HG02798 (cell line): ENCODE measurements at regions not wholly inside any gene's neighbourhood (a gene's known extent, or its start where the extent isn't known, plus 50 kb on each side); places are given as distances from the start of the nearest gene placed in this dataset.

Source experiments
- ATAC-seq: cut with Tn5 transposase; IDR thresholded peaks from one replicate; pipeline ENCODE4 v1.9.1; 2021; ENCODE audit warnings: mild to moderate bottlenecking; ENCODE audit not compliant: unreplicated experiment, poor library complexity

DNA sequence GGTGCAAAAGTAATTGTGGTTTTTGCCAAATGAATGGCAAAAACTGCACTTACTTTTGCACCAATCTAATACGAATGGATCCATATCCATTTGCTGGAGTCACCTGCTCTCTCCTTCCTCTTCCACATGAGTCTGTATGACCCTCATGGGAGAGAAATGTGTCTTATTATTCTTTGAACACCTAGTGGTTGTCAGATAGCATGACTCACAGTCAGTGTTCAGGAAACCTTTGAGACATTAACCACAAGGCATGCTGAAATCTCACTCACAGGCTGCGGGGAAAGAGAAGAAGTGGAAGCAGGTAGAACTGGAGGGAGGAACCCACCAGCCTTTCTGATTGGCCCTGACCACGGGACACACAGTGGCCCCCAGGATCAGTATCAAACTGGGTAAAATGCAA is 222.8 kb upstream of the KLF4 start:
- peak; percentile 53 for ATAC-seq

DNA sequence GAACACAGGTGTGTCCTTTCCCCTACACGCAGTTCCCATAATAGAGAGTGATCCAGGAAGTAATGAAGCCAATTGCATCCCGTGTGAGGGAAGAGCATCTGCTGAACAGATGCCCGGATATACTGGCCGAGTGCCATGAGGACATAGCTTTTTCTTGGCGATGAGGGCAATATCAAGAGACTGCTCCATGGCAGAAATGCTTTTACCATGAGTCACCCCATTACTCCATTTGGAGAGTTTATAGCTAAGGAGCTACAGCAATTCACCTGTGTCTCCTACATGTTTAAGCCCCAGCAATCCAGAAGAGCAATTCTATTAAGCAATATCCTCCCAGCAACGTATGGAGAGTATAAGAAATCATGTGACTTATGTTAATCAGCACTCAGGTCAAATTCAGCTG is 222.0 kb upstream of the KLF4 start:
- no peak for ATAC-seq

DNA sequence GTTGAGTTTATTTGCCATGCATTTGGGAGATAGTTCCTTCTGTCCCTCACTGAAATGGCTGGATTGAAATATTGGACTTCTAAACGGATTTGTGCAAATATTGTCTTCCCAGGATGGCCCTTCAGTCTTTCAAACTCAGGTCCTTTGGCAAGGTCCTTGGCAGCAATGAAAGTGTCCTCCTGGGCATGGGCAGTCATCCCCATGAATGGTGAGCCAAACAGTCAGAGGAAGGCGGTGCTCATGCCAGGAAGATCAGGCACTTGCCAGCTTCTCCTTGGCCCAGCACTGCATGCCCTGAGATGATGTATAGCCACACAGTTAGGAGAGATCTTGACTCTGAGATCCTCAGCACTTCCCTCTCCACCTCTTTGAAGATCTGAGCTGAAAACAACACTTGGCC is 221.4 kb upstream of the KLF4 start:
- no peak for ATAC-seq

DNA sequence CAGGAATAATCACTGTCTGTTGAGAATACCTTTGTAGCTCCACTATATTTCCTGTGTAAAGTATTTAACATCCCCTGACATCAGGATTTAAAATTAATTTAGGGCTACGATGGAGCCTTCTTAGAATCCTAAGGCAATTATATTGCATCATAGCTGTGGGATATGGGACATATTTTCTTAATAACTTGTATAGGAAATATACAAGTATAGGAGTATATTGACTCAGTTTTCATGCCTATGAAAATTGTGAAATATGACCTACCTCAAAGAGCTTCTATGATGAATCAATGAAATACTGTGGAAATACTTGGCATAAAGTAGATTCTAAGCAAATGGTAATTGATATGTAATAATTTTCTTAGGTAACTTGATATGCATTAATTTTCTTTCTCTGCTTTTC is 221.0 kb upstream of the KLF4 start:
- no peak for ATAC-seq

DNA sequence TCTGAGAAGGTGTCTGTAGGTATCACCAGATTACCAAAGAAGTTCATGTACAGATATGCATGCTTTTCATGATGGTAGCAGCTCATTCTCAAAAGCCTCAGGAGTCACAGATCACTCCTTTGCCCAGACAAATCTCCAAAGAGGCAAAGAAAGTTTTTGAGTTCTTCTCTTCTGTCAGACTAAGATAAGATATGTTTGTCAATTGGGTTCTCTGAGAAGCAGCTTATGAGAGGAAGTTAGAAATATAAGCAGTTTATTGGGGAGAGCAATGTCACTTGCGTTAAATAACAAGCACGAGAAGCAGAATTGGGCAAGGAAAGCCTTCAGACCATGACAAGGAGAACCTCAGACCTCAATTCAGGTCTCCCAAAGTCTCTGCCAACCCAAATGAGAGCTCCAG is 219.2 kb upstream of the KLF4 start:
- ATAC-seq: no peak

DNA sequence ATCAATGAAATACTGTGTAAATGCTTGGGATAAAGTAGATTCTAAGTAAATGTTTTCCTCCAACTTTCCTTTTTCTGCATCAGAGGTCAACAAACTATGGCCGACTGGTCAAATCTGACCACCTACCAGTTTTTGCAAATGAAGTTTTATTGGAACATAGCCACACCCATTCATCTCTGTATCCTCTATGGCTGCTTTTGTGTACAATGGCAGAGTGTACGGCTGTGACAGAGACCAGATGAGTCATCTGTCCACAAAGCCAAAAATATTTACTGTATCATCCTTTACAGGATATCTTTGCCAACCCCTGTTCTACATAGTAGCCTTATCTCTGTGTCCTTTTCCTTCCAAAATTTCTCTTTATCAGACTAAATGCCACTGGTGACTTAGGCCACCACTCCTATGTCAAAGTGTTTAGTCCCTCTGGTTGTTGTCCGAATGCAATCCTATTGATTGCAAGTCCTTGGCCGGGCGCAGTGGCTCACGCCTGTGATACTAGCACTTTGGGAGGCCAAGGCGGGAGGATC is 218.4 kb upstream of the KLF4 start:
- no peak for ATAC-seq

DNA sequence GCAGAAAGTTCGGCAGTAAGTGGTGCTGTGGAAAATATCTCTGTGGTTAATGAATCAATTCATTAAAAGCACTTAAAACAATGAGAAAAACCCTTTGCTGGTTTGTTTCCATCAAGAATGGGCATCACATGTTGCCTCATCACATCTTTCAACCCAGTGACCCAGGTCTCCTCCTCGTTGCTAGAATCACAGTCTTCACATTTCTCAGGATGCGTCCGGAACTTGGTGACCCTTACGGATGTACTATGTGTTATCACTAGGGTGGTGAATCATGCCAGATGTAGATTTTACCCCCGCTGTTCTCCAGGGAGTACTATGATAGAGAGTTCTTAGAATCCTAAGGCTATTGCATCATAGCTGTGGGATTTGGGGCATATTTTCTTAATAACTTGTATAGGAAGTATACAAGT is 217.9 kb upstream of the KLF4 start:
- ATAC-seq: no peak

GRCh38 chr9:107706701-107707427 is 217.3 kb upstream of the KLF4 start:
- no peak for ATAC-seq

DNA sequence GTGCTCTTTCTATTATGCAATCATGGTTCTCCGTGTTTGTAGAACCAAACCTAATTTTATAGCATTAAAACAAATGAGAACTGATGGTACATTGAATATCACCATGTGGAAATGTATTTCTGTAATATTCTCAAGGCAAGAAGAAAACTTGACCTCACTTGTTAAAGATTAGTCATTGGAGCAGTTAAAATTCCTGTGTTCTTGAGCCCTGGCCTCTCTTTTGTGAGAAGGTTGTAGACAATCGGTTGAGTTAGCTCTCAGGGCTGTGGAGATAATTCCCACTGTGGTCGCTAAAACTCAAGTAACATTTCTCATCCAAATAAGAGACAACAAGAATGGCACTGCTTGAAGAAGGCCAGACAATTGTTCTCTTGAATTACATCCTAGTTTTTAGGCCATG is 216.0 kb upstream of the KLF4 start:
- ATAC-seq: no peak

GRCh38 chr9:107704774-107705173 is 215.2 kb upstream of the KLF4 start:
- ATAC-seq: no peak

- no peak for ATAC-seq
These were observed 214.1 kb upstream of the KLF4 start for GRCh38 chr9:107703651-107704050.

DNA sequence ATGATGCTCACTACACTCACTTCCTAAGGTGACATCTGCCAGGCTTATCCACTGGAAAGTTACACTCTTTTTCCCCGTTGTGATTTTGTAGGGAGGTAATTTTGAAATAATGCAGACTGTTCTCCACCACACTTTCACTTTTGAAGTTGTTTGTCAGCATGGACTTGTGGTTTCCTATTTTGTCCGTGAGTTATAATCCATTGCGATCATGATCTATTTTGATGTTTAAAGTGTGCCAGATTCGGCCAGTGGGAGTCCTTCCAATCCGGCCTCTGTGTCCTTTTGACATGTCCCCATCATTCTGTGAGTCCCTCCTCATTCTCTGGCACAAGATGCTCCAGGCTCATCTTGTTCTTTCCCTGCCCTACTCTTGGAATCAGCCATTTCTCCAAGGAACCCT is 211.3 kb upstream of the KLF4 start:
- no peak for ATAC-seq

- ATAC-seq: no peak
These were observed 209.7 kb upstream of the KLF4 start for GRCh38 chr9:107699231-107699630.

GRCh38 chr9:107698779-107699178 is 209.2 kb upstream of the KLF4 start:
- ATAC-seq: no peak

- no peak for ATAC-seq
These were observed 206.7 kb upstream of the KLF4 start for GRCh38 chr9:107696302-107696701.

- no peak for ATAC-seq
These were observed 204.8 kb upstream of the KLF4 start for GRCh38 chr9:107694390-107694789.

GRCh38 chr9:107693625-107694326 is 204.2 kb upstream of the KLF4 start:
- no peak for ATAC-seq

DNA sequence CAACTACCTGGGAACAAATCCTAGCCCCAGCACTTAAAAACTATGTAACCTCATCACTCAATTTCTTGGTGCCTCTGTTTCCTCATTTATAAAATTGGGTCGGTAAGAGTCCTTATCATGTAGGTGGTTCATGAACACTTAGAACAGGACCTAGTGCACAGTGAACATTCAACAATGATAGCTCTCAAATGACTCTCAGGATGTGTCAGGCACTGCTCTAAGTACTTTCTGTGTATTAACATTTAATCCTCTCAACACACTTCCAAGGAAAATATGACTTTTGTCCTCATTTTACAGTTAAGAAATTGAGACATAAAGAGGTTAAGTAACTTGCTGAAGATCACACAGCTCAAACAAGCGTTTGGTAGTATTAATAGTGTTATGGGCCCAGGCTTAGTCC is 202.1 kb upstream of the KLF4 start:
- ATAC-seq: no peak

DNA sequence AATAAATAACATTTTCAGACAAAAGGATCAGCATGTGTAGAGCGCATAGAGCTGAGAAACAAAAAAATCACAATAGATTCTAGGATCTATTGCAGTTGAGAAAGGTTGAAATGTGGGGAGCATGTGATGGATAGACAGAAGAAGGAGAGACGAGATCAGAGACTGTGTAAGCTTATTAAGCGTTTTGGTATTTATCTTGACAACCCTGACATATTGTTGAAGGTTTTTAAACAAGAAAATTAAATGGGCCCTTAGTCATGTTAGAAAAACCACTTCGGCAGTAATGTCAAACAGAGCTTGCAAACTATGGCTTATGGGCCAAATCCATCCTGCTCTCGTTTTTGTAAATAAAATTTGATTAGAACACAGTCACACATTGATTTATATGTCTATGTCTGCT is 200.5 kb upstream of the KLF4 start:
- no peak for ATAC-seq

DNA sequence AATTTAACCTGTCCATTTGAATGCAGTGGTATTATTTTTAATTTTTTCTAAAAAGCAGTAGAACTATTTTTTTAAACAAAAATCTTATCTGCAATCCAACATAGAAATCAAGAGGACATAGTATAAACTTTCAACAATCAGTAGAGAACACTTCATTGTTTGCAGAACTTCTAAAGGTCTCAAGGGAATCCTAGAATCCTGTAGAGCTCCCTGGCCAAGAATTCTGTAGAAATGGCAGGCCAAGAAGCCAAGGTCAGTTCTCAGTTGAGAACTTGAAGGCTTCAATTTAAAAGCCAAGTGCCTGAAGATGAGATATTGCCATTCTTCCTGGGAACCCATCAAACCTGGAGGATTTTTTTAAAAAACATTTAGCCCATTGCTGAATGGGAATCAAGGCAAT is 199.2 kb upstream of the KLF4 start:
- ATAC-seq: no peak

GRCh38 chr9:107685901-107686300 is 196.3 kb upstream of the KLF4 start:
- ATAC-seq: no peak

GRCh38 chr9:107685376-107685775 is 195.8 kb upstream of the KLF4 start:
- no peak for ATAC-seq
